ENCODE measurements at regions not wholly inside any gene's neighbourhood (a gene's known extent, or its start where the extent isn't known, plus 50 kb on each side); places are given as distances from the start of the nearest gene placed in this dataset.

- Histone ChIP-seq H3K27ac (ENCODE audit: low read depth in 1 of 2, low read length in 2 of 2) (no peak overlapping the region), H3K9me3 (ENCODE audit: control insufficient read depth, low read length) (no peaks in the 10 kb centered on the region), H3K4me1 (ENCODE audit: control insufficient read depth in 1 of 2, insufficient read depth in 2 of 2, low read length in 2 of 2) (no peaks in the 10 kb centered on the region), H3K36me3 (ENCODE audit: control insufficient read depth in 1 of 2, insufficient read depth in 2 of 2, low read length in 1 of 2) (no peaks in the 10 kb centered on the region), H3K4me3 (ENCODE audit: low read length in 2 of 2) (no peak overlapping the region), H3K27me3 (ENCODE audit: control insufficient read depth in 1 of 2, insufficient read depth in 2 of 2, low read length in 1 of 2) (no peaks in the 10 kb centered on the region)
- intact Hi-C loops (cut with DNase I) = no loop called here
- WGBS, 2 donors = 89% methylated on average over 1 of the region's 1 CpG
- no peak for DNase-seq
- ATAC-seq (ENCODE audit: low FRiP score) = no peak
These were observed 557.3 kb upstream of the CDH4 start for GRCh38 chr20:60694763-60695162.

- Histone ChIP-seq H3K27me3 (ENCODE audit: control insufficient read depth in 1 of 2, insufficient read depth in 2 of 2, low read length in 1 of 2) (no peaks in the 10 kb centered on the region), H3K4me3 (ENCODE audit: low read length in 2 of 2) (no peak overlapping the region), H3K9me3 (ENCODE audit: control insufficient read depth, low read length) (no peaks in the 10 kb centered on the region), H3K4me1 (ENCODE audit: control insufficient read depth in 1 of 2, insufficient read depth in 2 of 2, low read length in 2 of 2) (no peaks in the 10 kb centered on the region), H3K27ac (ENCODE audit: low read depth in 1 of 2, low read length in 2 of 2) (no peak overlapping the region), H3K36me3 (ENCODE audit: control insufficient read depth in 1 of 2, insufficient read depth in 2 of 2, low read length in 1 of 2) (no peaks in the 10 kb centered on the region)
- no peak for ATAC-seq (ENCODE audit: low FRiP score)
- 61 to 66% methylated on average over 7 of the region's 7 CpGs for WGBS, 2 donors
- no peak for DNase-seq
- intact Hi-C loops (cut with DNase I) = no loop called here
These were observed 556.6 kb upstream of the CDH4 start for GRCh38 chr20:60695226-60696000.

DNA sequence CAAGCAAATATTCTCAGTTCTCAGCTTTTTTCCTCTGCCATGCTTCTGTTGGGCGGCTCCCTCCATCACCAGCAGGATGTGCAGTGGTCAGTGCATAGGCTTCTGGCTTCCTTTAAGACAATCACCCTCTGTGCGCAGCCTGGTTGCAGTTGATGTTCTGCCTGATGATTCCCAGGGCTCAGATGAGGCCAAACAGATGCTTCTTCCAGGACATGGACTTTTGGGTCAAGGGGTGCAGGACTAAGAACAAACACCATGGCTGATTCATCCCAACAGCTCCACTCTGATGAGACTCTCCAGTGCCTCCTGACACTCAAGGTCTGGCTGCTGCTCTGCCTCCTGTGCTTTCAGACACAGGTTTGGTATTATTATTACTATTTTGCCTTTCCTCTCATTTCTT is 554.8 kb upstream of the CDH4 start:
- Histone ChIP-seq H3K27ac (ENCODE audit: low read depth in 1 of 2, low read length in 2 of 2) (no peak overlapping the region), H3K9me3 (ENCODE audit: control insufficient read depth, low read length) (no peaks in the 10 kb centered on the region), H3K4me3 (ENCODE audit: low read length in 2 of 2) (no peak overlapping the region), H3K27me3 (ENCODE audit: control insufficient read depth in 1 of 2, insufficient read depth in 2 of 2, low read length in 1 of 2) (no peaks in the 10 kb centered on the region), H3K4me1 (ENCODE audit: control insufficient read depth in 1 of 2, insufficient read depth in 2 of 2, low read length in 2 of 2) (no peaks in the 10 kb centered on the region), H3K36me3 (ENCODE audit: control insufficient read depth in 1 of 2, insufficient read depth in 2 of 2, low read length in 1 of 2) (no peaks in the 10 kb centered on the region)
- ATAC-seq (ENCODE audit: low FRiP score) = no peak
- WGBS, 2 donors = 87 to 92% methylated on average over 2 of the region's 2 CpGs
- intact Hi-C loops (cut with DNase I) = no loop called here
- DNase-seq = no peak

GRCh38 chr20:60700728-60701127 is 551.3 kb upstream of the CDH4 start:
- no peaks in the 10 kb centered on the region for H3K9me3 ChIP-seq (ENCODE audit: control insufficient read depth, low read length)
- no peaks in the 10 kb centered on the region for H3K27me3 ChIP-seq (ENCODE audit: control insufficient read depth in 1 of 2, insufficient read depth in 2 of 2, low read length in 1 of 2)
- H3K4me3 ChIP-seq (ENCODE audit: low read length in 2 of 2) = no peak overlapping the region
- 42 to 55% methylated on average over 2 of the region's 2 CpGs for WGBS, 2 donors
- no peak overlapping the region for H3K27ac ChIP-seq (ENCODE audit: low read depth in 1 of 2, low read length in 2 of 2)
- intact Hi-C loops (cut with DNase I) = no loop called here
- no peaks in the 10 kb centered on the region for H3K36me3 ChIP-seq (ENCODE audit: control insufficient read depth in 1 of 2, insufficient read depth in 2 of 2, low read length in 1 of 2)
- H3K4me1 ChIP-seq (ENCODE audit: control insufficient read depth in 1 of 2, insufficient read depth in 2 of 2, low read length in 2 of 2) = no peaks in the 10 kb centered on the region
- DNase-seq (no peak), ATAC-seq (ENCODE audit: low FRiP score) (no peak)

DNA sequence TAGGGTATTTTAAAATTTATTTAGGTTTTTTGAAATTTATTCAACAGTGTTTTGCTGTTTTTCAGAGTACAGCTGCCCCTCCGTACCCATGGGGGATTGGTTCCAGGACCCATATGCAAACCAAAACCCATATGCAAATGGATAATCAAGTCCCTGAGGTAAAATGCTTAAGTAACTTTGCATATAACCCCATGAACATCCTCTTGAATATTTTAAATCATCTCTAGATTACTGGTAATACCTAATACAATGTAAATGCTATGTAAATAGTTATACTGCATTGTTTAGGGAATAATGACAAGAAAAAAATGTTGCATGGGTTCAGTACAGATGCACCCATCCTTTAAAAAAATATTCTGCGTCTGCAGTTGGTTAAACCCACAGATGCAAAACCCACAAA is 547.9 kb upstream of the CDH4 start:
- ATAC-seq (ENCODE audit: low FRiP score) (no peak), DNase-seq (no peak)
- Histone ChIP-seq H3K36me3 (ENCODE audit: control insufficient read depth in 1 of 2, insufficient read depth in 2 of 2, low read length in 1 of 2) (no peaks in the 10 kb centered on the region), H3K27me3 (ENCODE audit: control insufficient read depth in 1 of 2, insufficient read depth in 2 of 2, low read length in 1 of 2) (no peaks in the 10 kb centered on the region), H3K27ac (ENCODE audit: low read depth in 1 of 2, low read length in 2 of 2) (no peak overlapping the region), H3K4me1 (ENCODE audit: control insufficient read depth in 1 of 2, insufficient read depth in 2 of 2, low read length in 2 of 2) (no peaks in the 10 kb centered on the region), H3K4me3 (ENCODE audit: low read length in 2 of 2) (no peak overlapping the region), H3K9me3 (ENCODE audit: control insufficient read depth, low read length) (no peaks in the 10 kb centered on the region)
- intact Hi-C loops (cut with DNase I) = no loop called here
- WGBS, 2 donors = 81 to 82% methylated on average over 2 of the region's 2 CpGs

DNA sequence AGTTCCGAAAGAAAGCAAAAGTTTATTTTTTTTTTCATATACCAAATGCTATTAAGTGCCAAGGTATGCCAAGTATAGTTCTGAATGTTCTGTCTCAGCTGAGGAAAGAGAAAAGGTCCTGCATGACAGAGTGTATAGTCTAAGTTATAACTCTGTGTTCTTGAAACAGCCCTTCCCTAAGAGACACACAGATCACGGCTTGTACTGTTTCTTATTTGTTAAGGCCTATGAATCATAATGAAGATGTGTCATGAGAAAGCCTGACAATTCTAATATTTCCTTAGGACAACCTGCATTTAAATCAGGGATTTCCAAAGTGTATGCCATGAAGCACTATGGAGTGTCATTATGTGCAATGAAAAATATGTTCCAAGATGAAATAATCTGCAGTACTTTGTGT is 538.7 kb upstream of the CDH4 start:
- WGBS, 2 donors = 59 to 65% methylated on average over 2 of the region's 2 CpGs
- H3K4me1 ChIP-seq (ENCODE audit: control insufficient read depth in 1 of 2, insufficient read depth in 2 of 2, low read length in 2 of 2) = no peaks in the 10 kb centered on the region
- intact Hi-C loops (cut with DNase I) = no loop called here
- no peaks in the 10 kb centered on the region for H3K27me3 ChIP-seq (ENCODE audit: control insufficient read depth in 1 of 2, insufficient read depth in 2 of 2, low read length in 1 of 2)
- no peaks in the 10 kb centered on the region for H3K9me3 ChIP-seq (ENCODE audit: control insufficient read depth, low read length)
- DNase-seq = no peak
- no peak overlapping the region for H3K27ac ChIP-seq (ENCODE audit: low read depth in 1 of 2, low read length in 2 of 2)
- no peak overlapping the region for H3K4me3 ChIP-seq (ENCODE audit: low read length in 2 of 2)
- ATAC-seq (ENCODE audit: low FRiP score) = no peak
- no peaks in the 10 kb centered on the region for H3K36me3 ChIP-seq (ENCODE audit: control insufficient read depth in 1 of 2, insufficient read depth in 2 of 2, low read length in 1 of 2)

GRCh38 chr20:60715172-60715571 is 536.9 kb upstream of the CDH4 start:
- no peak overlapping the region for H3K4me3 ChIP-seq (ENCODE audit: low read length in 2 of 2)
- no peak overlapping the region for H3K27ac ChIP-seq (ENCODE audit: low read depth in 1 of 2, low read length in 2 of 2)
- no peaks in the 10 kb centered on the region for H3K27me3 ChIP-seq (ENCODE audit: control insufficient read depth in 1 of 2, insufficient read depth in 2 of 2, low read length in 1 of 2)
- ATAC-seq (ENCODE audit: low FRiP score) (no peak), DNase-seq (no peak)
- no peaks in the 10 kb centered on the region for H3K9me3 ChIP-seq (ENCODE audit: control insufficient read depth, low read length)
- no peaks in the 10 kb centered on the region for H3K36me3 ChIP-seq (ENCODE audit: control insufficient read depth in 1 of 2, insufficient read depth in 2 of 2, low read length in 1 of 2)
- intact Hi-C loops (cut with DNase I) = no loop called here
- H3K4me1 ChIP-seq (ENCODE audit: control insufficient read depth in 1 of 2, insufficient read depth in 2 of 2, low read length in 2 of 2) = no peaks in the 10 kb centered on the region
- 67 to 75% methylated on average over 9 of the region's 9 CpGs for WGBS, 2 donors

- Histone ChIP-seq H3K27me3 (ENCODE audit: control insufficient read depth in 1 of 2, insufficient read depth in 2 of 2, low read length in 1 of 2) (no peaks in the 10 kb centered on the region), H3K27ac (ENCODE audit: low read depth in 1 of 2, low read length in 2 of 2) (no peak overlapping the region), H3K36me3 (ENCODE audit: control insufficient read depth in 1 of 2, insufficient read depth in 2 of 2, low read length in 1 of 2) (no peaks in the 10 kb centered on the region), H3K4me1 (ENCODE audit: control insufficient read depth in 1 of 2, insufficient read depth in 2 of 2, low read length in 2 of 2) (no peaks in the 10 kb centered on the region), H3K4me3 (ENCODE audit: low read length in 2 of 2) (no peak overlapping the region), H3K9me3 (ENCODE audit: control insufficient read depth, low read length) (no peaks in the 10 kb centered on the region)
- intact Hi-C loops (cut with DNase I) = no loop called here
- no peak for DNase-seq
- WGBS, 2 donors = 44 to 46% methylated on average over 11 of the region's 11 CpGs
- ATAC-seq (ENCODE audit: low FRiP score) = no peak
These were observed 533.1 kb upstream of the CDH4 start for GRCh38 chr20:60718743-60719480.

DNA sequence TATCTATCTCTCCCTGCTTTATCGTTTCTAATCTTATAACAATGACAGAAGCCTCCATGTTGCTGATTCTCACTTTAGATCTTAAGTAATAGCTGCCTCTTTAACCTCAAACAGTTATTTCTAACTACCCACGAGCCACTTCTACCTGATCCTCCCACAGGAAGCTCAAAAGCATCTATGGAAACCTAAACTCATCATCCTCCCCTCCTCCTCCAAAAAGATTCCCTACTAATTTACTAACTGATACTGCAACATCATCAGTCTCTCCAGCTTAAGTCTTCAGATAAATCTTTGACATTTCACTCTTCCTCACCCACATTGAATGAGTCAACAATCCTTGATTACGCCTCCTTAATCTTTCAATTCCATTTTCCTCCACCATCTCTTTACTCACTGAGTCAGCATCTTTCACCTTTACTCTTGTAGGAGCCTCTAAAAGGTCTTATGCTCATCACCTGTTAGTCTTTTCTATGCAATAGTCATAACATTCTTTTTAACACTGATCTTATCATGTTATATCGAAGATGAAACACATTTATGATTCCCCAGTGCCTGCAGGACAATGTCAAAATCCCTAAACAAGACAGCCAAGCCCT is 526.7 kb upstream of the CDH4 start:
- no peak for DNase-seq
- intact Hi-C loops (cut with DNase I) = no loop called here
- H3K4me1 ChIP-seq (ENCODE audit: control insufficient read depth in 1 of 2, insufficient read depth in 2 of 2, low read length in 2 of 2) = no peaks in the 10 kb centered on the region
- ATAC-seq (ENCODE audit: low FRiP score) = no peak
- no peaks in the 10 kb centered on the region for H3K27me3 ChIP-seq (ENCODE audit: control insufficient read depth in 1 of 2, insufficient read depth in 2 of 2, low read length in 1 of 2)
- no peak overlapping the region for H3K27ac ChIP-seq (ENCODE audit: low read depth in 1 of 2, low read length in 2 of 2)
- H3K36me3 ChIP-seq (ENCODE audit: control insufficient read depth in 1 of 2, insufficient read depth in 2 of 2, low read length in 1 of 2) = no peaks in the 10 kb centered on the region
- 58 to 61% methylated on average over 4 of the region's 4 CpGs for WGBS, 2 donors
- H3K9me3 ChIP-seq (ENCODE audit: control insufficient read depth, low read length) = peaks cover 3% of the 10 kb centered on the region
- no peak overlapping the region for H3K4me3 ChIP-seq (ENCODE audit: low read length in 2 of 2)
